NCI-H146 treated with DMSO at 0.1 percent for 48 hours (cell line): ENCODE measurements at regions not wholly inside any gene's neighbourhood (a gene's known extent, or its start where the extent isn't known, plus 50 kb on each side); places are given as distances from the start of the nearest gene placed in this dataset.

ENCODE experiments used
- DNase-seq: peaks from one replicate; lab custom pipeline; 2025; ENCODE audit not compliant: unreplicated experiment; lab: John Stamatoyannopoulos, UW

GRCh38 chr9:38164659-38165221, 95.7 kb upstream of the SHB start:
- DNase-seq, result no peak

- no peak for DNase-seq
These were observed 94.5 kb upstream of the SHB start for GRCh38 chr9:38163518-38163917.

- no peak for DNase-seq
These were observed 93.5 kb upstream of the SHB start for GRCh38 chr9:38162332-38163211.

GRCh38 chr9:38160613-38161215, 91.7 kb upstream of the SHB start:
- DNase-seq, result peak; percentile 21

GRCh38 chr9:38159599-38159998, 90.6 kb upstream of the SHB start:
- DNase-seq, result no peak

- DNase-seq, result no peak
These were observed 89.6 kb upstream of the SHB start for GRCh38 chr9:38158628-38159027.

- DNase-seq, result no peak
These were observed 88.7 kb upstream of the SHB start for GRCh38 chr9:38157711-38158110.

- DNase-seq, result peak; percentile 80
These were observed 85.7 kb upstream of the SHB start for GRCh38 chr9:38154501-38155421.

GRCh38 chr9:38153910-38154291, 84.9 kb upstream of the SHB start:
- no peak for DNase-seq

- DNase-seq, result peak; percentile 81
These were observed 84.3 kb upstream of the SHB start for GRCh38 chr9:38153152-38153909.

GRCh38 chr9:38149647-38150046, 80.6 kb upstream of the SHB start:
- DNase-seq, result no peak

GRCh38 chr9:38146844-38147243, 77.8 kb upstream of the SHB start:
- DNase-seq, result no peak

- DNase-seq, result no peak
These were observed 76.6 kb upstream of the SHB start for GRCh38 chr9:38145526-38146053.

GRCh38 chr9:38144421-38144820, 75.4 kb upstream of the SHB start:
- no peak for DNase-seq

- DNase-seq, result no peak
These were observed 72.9 kb upstream of the SHB start for GRCh38 chr9:38141746-38142591.

GRCh38 chr9:38138276-38138675, 69.2 kb upstream of the SHB start:
- no peak for DNase-seq

- DNase-seq, result no peak
These were observed 68.3 kb upstream of the SHB start for GRCh38 chr9:38137342-38137741.

- no peak for DNase-seq
These were observed 67.4 kb upstream of the SHB start for GRCh38 chr9:38136386-38136785.

- peak; percentile 90 for DNase-seq
These were observed 65.7 kb upstream of the SHB start for GRCh38 chr9:38134611-38135237.
